ENCODE measurements at regions not wholly inside any gene's neighbourhood (a gene's known extent, or its start where the extent isn't known, plus 50 kb on each side); places are given as distances from the start of the nearest gene placed in this dataset.
A peak's percentile ranks its signal among the peaks of the same experiment; 100 is the strongest.

DNA sequence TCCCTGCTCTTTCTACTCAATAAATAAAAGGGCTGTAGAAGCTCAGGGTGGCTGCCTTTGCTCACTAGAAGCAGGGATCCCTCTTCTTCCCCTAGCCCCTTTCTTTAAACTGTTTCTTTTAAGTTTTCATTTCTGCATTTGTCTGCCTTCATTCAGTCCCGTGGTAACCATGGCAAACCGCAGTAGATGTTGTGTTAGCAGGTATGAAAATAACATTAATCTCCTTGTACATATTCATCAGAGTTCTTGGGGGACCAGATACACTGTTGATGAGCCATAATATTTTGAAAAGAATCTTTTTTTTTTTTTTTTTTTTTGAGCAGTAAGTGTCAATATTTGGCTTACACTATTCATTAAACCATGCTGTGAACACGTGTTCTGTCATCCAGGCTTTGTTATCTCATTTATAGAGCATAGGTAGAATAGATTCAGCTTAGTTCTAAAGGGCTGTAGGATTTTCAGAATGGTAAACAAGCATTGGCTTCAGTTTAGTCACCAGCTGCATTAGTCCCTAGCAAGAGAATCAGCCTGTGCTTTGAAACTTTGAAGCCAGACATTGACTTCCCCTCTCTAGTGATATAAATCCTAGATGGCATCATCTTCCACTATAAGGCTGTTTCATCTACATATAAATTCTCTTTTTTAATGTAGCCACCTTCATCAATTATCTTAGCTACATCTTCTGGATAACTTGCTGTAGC lies 59.4 kb upstream of the SPRY2 start:
- TF ChIP-seq POLR2A (IDR thresholded peaks at IDR 0.05; ENCODE audit: low read depth, low read length) = no peak
- TF ChIP-seq, protein P1, sequence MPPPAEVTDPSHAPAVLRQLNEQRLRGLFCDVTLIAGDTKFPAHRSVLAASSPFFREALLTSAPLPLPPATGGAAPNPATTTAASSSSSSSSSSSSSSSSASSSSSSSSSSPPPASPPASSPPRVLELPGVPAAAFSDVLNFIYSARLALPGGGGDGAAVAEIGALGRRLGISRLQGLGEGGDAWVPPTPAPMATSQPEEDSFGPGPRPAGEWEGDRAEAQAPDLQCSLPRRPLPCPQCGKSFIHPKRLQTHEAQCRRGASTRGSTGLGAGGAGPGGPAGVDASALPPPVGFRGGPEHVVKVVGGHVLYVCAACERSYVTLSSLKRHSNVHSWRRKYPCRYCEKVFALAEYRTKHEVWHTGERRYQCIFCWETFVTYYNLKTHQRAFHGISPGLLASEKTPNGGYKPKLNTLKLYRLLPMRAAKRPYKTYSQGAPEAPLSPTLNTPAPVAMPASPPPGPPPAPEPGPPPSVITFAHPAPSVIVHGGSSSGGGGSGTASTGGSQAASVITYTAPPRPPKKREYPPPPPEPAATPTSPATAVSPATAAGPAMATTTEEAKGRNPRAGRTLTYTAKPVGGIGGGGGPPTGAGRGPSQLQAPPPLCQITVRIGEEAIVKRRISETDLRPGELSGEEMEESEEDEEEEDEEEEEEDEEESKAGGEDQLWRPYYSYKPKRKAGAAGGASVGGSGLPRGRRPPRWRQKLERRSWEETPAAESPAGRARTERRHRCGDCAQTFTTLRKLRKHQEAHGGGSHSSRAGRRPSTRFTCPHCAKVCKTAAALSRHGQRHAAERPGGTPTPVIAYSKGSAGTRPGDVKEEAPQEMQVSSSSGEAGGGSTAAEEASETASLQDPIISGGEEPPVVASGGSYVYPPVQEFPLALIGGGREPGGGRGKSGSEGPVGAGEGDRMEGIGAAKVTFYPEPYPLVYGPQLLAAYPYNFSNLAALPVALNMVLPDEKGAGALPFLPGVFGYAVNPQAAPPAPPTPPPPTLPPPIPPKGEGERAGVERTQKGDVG (CRISPR knock-in tag; IDR thresholded peaks at IDR 0.05) = no peak
- no peak for TF ChIP-seq HDAC2 (IDR thresholded peaks at IDR 0.05)
- no peak; the same call in 1 of the 2 replicates for TF ChIP-seq ZNF384 (IDR thresholded peaks at IDR 0.05; ENCODE audit: borderline replicate concordance, low read depth, low read length)
- TF ChIP-seq, protein P2, sequence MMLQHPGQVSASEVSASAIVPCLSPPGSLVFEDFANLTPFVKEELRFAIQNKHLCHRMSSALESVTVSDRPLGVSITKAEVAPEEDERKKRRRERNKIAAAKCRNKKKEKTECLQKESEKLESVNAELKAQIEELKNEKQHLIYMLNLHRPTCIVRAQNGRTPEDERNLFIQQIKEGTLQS (IDR thresholded peaks at IDR 0.05; ENCODE audit: borderline replicate concordance, extremely low read depth, low read depth, low read length) = no peak
- TF ChIP-seq, protein P3, sequence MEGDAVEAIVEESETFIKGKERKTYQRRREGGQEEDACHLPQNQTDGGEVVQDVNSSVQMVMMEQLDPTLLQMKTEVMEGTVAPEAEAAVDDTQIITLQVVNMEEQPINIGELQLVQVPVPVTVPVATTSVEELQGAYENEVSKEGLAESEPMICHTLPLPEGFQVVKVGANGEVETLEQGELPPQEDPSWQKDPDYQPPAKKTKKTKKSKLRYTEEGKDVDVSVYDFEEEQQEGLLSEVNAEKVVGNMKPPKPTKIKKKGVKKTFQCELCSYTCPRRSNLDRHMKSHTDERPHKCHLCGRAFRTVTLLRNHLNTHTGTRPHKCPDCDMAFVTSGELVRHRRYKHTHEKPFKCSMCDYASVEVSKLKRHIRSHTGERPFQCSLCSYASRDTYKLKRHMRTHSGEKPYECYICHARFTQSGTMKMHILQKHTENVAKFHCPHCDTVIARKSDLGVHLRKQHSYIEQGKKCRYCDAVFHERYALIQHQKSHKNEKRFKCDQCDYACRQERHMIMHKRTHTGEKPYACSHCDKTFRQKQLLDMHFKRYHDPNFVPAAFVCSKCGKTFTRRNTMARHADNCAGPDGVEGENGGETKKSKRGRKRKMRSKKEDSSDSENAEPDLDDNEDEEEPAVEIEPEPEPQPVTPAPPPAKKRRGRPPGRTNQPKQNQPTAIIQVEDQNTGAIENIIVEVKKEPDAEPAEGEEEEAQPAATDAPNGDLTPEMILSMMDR (IDR thresholded peaks at IDR 0.05 in 2 of 3, conservative IDR thresholded peaks at IDR 0.05 in 1 of 3; ENCODE audit: control insufficient read depth in 2 of 3, extremely low read depth in 1 of 3, insufficient read depth in 1 of 3, low read depth in 3 of 3, low read length in 3 of 3) = no peak
- no peak for TF ChIP-seq NBN (IDR thresholded peaks at IDR 0.05)
- no peak for TF ChIP-seq RBBP5 (conservative IDR thresholded peaks at IDR 0.05)
- no peak for TF ChIP-seq NFYB (IDR thresholded peaks at IDR 0.05; ENCODE audit: insufficient read depth, low read depth, low read length)
- no peak for TF ChIP-seq GABPA (IDR thresholded peaks at IDR 0.05; ENCODE audit: low read depth)
- peak; percentile 8; the same call in 1 of the 2 replicates for TF ChIP-seq MTA2 (IDR thresholded peaks at IDR 0.05; ENCODE audit: low read depth)
- TF ChIP-seq, protein P4, sequence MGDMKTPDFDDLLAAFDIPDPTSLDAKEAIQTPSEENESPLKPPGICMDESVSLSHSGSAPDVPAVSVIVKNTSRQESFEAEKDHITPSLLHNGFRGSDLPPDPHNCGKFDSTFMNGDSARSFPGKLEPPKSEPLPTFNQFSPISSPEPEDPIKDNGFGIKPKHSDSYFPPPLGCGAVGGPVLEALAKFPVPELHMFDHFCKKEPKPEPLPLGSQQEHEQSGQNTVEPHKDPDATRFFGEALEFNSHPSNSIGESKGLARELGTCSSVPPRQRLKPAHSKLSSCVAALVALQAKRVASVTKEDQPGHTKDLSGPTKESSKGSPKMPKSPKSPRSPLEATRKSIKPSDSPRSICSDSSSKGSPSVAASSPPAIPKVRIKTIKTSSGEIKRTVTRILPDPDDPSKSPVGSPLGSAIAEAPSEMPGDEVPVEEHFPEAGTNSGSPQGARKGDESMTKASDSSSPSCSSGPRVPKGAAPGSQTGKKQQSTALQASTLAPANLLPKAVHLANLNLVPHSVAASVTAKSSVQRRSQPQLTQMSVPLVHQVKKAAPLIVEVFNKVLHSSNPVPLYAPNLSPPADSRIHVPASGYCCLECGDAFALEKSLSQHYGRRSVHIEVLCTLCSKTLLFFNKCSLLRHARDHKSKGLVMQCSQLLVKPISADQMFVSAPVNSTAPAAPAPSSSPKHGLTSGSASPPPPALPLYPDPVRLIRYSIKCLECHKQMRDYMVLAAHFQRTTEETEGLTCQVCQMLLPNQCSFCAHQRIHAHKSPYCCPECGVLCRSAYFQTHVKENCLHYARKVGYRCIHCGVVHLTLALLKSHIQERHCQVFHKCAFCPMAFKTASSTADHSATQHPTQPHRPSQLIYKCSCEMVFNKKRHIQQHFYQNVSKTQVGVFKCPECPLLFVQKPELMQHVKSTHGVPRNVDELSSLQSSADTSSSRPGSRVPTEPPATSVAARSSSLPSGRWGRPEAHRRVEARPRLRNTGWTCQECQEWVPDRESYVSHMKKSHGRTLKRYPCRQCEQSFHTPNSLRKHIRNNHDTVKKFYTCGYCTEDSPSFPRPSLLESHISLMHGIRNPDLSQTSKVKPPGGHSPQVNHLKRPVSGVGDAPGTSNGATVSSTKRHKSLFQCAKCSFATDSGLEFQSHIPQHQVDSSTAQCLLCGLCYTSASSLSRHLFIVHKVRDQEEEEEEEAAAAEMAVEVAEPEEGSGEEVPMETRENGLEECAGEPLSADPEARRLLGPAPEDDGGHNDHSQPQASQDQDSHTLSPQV (IDR thresholded peaks at IDR 0.05) = no peak

Measured in GM12878 (cell line).